ENCODE measurements at regions not wholly inside any gene's neighbourhood (a gene's known extent, or its start where the extent isn't known, plus 50 kb on each side); places are given as distances from the start of the nearest gene placed in this dataset.

DNA sequence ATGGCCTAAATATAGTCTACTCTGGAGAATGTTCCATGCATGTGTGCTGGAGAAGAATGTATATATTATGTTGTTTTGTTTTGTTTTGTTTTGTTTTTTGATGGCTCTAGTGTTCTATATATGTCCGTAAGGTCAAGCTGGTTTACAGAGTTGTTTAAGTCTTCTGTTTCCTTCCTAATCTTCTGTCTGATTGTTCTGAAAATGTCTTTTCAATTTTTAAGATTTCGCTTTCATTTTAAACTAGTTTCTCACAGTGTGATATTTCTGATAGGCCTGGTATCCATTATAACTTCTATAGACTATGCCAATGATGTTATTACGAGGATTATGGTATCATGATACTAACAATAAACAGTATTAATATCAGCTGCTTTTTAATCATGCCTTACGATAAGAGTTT, 1126.3 kb upstream of the SORCS1 start:
- DNase-seq = no peak

DNA sequence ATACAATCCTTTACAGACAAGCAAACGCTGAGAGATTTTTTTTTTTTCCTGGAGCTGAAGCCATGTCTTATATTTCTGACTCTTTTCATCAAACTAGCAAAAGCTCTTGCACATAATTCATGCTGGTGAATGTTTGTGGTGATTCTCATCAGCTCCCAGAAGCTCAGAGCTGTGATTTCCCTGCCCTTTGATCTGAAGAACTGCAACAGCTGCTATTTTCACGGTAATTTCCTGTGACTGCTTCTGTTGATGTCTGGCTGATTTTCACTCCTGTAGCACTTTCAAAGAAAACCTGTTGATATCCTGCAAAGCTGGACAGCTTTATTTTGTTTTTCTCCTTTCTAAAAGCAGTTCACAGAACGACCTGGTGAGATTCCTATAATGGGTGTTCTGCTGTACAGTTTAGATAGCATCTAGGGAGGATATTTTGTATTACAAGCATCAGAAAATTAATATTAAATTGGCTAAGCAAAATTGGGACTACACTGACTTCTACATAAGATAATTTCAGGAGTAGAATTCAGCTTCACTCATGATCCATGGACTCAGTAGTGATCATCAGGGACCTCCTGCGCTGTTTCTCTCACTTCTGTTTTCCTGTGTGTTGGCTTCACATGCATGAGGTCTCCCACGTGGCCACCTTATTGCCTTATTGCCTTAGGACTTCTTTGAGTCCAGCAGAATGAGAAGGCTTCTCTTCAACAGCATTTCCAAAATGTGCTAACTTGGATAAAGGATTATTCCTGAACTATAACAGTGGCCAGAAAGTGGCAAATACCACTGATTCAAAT, 1111.6 kb upstream of the SORCS1 start:
- peak; percentile 6 for DNase-seq

DNA sequence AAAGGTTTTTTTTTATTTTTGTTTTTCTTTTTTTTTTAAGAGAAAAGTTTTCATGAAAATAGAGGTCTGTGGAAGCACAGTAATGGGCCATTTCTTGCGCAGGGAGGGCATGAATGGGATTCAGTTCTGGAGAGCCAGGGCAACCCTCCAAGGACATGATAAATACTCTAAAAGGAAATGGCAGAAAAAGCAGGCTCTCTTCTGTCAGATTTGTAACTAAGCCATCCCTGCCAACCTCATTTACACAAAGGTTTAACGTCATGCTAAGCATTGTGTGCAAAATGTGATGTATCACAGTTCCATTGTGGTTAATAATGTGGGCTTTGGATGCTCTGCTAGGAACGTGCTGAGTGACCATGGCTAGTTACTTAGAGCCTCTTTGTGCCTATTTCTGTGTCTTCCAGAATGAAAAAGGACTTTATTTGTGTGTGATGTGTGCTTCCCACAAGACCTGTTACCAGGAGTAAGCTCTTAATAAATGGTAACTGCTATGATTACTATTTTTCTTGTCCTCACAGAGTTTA, 1095.9 kb upstream of the SORCS1 start:
- no peak for DNase-seq

DNA sequence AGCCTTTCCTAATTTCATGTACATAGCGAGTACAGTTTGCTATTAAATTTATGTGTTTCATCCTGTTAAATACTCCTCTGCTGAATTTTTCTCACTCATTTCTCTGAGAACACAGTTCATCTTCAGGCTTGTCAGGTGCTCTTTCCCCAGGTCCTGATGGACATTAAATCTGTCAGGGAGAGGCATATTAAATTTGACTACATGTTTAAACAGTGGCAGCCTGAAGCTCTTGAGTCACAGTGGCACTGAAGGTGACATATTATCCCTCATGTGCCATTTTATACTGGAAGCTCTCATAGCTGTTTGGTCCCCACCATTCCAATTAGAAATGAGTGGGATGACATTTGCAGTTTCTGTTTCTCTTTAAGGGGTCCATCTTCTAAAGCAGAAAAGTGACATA, 1089.6 kb upstream of the SORCS1 start:
- DNase-seq = no peak

DNA sequence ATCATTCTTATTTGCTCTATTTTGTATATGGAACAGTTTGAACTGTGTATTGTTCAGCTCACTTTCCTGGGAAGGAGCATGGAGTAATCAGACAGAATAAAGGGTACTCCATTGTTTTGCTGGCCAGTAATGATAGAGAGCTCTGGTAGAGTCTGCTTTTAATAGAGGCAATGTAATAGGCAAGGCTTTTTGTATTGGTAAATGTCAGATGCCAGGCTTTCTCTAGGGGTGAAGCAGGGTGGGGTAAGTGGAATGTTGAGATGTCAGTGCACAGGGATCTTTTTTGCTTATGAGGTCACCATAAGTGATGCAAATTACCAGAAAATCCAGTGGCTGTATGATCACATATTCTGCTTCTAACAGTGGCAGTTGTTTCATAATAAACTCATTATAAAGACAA, 1088.3 kb upstream of the SORCS1 start:
- no peak for DNase-seq

DNA sequence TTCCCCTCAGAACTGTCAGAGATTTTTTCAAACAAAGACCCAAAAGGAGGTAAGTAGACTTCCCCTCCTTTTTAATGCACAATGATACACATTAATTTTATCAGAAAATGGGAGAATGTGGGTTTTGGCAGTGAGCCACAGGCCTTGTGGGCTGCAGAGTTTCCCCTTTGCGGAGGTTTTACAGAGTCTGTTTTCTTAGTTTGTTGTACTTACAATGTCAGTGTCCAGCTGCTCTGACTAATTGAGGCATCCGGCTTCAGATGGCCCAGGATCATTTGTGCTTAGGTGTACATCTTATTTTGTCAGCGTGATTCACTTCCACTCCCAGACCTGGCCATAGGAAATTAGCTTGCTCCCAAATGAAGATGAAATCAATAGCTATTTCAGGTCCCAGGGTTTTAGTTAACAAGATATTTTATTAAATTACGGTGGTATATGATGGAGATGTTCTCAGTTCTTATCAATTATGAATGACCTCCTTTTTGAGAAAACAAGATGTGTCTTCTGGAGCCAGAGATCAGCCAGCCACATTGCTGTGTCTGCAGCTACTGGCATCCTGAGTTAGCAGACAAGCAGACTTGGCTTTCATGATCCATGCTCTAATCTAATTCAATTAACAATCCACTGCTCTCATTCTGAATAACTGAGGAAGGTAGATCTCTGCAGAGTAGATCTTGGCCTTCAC, 1086.6 kb upstream of the SORCS1 start:
- no peak for DNase-seq

DNA sequence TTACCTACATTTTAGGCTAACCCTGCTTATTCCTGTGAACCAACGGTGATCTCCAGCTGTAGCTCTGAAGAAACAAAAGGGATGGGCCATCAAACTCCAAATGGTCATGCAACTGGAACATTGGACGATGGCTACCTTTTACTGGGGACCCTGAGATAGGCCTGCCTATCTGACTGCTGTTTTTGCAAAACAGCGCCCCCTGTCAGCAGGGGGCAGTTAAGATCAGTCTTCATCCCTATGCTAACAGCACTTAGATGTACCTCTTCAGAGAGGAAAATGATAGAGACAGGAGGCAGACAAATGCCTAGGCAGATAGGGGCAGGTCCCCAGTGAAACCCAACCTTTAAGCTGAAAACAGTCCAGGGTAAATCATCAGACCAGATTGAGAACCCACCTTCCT, 1085.4 kb upstream of the SORCS1 start:
- no peak for DNase-seq

DNA sequence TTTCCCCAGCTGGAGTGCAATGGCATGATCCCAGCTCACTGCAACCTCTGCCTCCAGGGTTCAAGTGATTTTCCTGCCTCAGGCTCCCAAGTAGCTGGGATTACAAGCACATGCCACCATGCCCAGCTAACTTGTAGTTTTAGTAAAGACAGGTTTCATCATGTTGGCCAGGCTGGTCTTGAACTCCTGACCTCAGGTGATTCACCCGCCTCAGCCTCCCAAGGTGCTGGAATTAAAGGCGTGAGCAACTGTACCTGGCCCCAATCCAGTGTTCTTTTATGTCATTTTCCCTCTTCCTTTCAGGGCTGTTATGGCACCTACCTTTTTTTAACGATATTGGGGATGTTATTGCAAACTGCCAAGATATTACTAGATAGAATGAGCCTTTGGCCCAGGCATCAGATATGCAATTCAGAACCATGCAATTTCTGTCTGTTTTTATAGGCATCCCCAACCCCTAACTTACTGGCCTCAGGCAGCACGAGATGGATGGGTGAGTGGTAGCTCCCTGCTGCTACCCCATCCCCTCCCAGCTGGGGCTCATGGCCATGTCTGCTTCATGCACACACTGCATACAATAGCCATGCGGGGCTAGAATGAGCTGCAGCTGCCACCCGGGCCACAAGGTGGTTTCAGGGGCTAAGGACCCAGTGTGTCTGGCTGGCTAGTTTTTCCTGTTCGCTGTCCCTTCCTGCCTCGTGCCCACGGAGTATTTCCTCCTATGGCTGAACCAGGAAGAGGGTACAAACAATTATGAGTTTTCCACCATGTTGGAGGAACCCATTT, 1080.1 kb upstream of the SORCS1 start:
- DNase-seq = no peak

DNA sequence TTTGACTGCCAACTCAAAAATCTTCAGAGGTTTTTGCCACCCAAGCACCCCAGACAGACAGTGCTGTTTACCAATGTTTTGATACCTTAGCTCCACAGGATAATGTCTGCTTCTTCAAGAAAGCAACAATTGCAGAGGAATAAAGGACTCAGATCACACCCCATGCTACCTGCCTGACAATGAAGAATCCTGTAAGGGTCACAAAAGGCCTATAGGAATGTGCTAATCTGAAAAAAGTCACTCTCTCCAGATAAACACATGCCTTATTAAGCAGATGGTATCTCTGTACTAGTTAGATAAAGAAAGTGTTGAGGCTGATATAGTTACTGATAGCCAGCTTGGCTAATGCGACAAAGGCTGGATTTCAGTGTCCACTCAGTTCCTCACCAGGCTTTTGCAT, 1076.7 kb upstream of the SORCS1 start:
- no peak for DNase-seq

DNA sequence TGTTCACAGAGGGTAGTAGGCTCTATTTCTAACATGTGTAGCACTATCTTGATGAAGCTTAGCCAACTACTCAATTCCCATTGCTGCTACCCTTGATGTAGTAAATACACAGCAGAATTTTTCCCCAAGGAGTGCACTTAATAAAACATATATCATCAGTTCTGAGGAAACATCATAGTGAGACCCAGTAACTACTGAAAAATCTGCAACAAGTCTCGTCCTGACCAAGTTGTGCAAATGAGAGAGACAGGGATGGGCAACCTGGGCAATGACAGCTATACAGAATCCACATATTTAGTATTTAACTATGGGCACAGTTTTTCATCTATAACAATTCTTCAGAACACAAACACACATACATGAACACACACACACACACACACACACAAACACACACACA, 1073.8 kb upstream of the SORCS1 start:
- no peak for DNase-seq

DNA sequence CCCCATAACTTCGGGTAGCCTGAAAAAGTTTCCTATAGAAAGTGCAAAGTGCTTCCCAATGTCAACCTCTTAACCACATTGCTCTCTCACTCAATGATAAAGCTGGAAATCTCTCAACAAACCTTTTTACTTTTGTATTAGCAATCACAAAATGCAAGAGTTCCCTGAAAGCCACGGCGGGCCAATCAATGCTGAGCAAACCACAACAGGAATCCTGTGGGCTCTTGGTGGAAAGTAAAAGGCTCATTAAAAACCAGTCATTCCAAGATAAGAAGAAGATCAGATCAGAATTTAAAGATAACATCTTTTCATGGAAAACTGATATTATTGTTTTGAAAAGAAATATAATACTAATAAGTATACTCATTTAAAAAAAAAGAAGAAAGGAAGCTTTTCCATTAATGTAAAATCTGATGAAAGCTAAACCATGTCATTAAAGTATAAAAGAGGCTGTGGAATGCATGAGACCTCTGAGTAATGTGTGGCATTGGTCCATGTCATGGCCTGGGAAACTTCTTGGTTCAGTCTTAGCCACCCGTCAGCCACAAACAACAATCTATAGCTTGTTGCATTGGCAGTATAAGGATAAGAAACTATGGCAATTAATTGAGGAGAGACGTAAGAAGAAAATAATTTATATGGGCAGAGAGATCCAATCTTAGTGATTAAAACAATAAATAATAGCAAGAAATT, 1066.1 kb upstream of the SORCS1 start:
- no peak for DNase-seq

DNA sequence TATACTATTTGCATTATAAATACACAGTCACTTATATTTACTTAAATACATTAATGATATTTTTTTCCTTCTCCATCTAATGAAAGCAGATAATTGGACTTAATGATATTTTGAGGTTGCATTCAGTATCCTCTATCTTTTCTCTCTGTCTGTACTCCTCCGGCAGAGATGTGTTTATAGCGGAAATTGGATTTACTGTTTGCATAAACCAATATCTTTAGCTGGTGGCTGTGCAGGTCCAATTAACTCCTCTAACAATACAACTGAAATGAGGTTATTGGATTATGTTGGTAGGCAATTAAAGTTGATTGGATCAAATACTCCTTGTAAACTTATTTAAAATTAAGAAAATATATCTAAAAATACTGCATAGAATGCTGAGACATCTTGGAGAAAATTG, 1044.2 kb upstream of the SORCS1 start:
- DNase-seq = no peak

DNA sequence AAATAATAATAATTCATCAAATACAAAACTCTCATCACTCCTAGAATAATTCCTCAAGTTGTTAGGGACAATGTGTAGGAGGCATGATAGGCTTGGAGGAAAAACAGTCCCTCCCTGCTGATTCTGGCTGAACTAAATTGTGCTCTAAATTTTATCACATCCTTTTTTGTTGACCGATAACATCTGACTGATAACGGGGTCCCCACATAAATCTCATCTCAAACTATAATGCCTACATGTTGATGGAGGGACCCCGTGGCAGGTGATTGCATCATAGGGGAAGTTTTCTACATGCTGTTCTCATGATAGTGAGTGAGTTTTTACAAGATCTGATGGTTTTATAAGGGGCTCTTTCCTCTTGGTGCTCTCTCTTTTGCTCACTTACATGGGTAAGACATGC, 1043.5 kb upstream of the SORCS1 start:
- no peak for DNase-seq

DNA sequence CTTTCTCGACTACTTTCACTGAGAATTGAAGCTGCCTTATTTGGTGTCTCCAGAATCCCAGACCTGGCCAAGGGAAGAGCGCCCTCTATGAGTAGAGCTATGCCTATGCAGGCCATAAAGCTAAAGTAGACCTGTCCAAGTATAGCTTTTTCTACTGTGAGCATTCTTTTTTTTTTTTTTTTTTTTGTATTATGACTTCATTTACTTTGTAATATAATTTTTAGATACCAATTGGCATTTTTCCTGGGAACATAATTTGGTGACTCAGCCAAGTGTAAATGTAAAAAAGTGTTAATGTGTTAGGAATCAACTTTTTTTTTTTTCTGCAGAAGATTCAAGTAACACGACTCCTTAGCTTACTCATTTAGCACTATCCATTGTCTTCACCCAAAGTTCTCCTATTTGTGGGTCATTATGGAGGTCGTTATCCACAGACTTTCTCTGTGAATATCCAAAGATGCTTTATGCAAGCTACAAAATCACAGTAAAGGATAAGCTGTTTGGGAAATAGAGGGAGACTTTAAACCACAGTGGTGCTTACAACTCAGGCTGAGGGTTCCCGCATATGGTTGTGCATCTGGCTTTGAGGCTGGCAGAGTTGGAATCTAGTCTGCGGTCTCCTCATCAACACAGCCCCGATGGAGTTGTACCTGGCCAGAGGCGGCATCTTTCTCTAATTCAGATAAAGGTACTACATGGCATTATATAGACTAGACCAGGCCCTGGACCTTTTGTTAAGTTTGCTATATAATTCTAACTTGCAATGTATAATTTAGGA, 1040.2 kb upstream of the SORCS1 start:
- DNase-seq = peak; percentile 67

DNA sequence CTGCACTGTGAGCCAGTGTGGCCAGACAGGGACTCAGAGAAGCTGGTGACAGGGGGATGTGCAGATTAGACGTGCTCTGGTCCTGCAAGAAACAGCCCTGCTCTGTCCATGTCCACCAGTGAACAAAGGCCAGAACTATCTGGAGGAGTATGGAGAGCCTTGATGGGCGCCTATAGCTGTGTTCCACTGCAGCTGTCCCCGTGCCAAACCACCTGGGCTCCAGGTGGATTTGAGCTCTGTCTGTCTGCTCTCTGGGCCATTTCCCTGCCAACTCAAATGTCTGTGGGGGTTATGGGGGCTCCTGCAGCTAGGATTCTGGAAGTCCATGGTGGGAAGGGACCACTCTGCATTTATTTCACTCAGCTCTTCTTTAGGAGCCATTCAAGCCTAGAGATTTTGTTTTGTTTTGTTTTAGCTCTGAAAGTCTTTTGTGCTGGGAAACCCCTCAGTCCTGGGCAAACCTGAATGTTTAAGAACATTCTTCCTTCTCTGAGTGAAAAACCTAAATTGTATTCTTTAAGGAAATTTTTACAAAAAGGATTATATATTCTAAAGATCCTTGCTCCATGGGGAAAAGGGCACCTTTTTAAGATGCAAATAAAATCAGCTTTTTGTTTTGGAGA, 1039.5 kb upstream of the SORCS1 start:
- no peak for DNase-seq

DNA sequence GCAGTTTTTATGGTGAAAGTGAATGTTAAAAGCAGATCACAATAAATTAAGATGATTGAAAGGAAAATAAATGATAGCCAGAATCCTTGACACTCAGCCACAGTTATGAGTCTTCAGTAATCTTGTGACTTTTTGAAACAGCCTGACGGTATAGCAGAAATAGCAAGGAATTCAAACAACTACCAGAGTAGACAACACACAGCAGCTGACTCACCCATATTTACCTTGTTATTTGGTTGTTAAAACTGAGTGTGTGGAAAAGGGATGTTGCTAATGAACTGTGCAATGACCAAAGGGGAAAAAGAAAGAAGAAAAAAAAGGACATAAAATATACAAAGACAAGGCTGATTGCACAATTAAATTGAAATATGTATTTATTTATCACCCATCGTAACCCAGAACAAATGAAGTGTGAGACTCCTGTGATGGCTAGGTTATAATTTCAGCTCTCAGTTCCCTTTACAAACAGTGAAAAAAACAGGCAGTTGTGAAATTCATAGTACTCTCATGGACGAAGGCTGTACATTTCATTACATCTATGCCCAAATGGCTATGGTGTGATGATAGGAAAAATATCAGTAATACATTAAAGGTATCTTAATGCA, 1023.0 kb upstream of the SORCS1 start:
- no peak for DNase-seq

DNA sequence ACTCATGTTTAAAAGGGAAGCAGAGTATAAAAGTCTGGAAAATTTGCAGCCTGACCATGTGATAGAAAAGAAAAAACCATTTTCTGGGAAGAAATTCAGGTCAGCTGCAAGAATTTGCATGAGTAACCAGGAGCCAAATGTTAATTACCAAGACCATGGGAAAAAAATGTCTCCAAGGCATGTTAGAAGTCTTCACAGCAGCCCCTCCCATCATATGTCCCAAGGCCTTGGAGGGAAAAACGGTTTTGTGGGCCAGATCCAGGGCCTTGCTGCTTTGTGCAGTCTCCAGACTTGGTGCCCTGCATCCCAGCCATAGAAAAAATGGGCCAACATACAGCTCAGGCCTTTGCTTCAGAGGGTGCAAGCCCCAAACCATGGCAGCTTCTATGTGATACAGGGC, 1019.6 kb upstream of the SORCS1 start:
- no peak for DNase-seq

DNA sequence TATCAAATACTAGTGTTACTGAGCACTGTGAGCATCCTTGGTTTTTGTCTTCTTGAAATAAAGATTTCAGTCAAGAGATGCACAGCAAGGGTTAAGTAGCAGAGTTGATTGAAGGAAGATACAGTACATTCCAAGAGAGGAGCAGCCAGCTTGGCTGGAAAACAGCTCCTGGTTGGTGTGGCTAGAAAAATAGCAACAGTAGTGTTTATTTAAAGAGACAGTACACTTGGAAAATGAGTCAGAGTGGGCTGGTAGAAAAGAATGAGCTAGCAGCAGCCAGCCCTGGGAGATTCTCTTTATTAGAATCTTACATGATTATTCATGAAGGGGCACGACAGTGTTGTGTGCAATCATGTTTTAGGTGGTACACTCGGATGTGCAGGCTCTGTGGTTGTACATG, 1016.4 kb upstream of the SORCS1 start:
- no peak for DNase-seq

DNA sequence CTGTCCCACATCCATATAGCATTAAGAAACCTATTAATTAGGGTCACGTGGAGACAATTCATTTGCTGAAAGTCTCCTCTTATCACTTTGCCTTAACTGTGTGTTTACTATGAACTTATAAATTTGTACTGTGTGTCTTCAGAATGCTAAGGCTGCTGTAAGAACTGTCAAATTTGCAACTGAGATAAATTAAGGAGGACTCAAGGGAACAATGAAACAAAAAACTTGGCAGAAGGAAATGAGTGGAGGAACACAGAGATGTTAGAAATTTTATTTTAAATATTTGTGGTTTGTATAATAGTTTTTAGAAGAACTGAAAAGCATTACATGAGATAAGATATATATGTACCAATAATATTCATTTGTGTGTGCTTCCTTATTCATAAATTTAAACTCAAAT, 1005.3 kb upstream of the SORCS1 start:
- no peak for DNase-seq

DNA sequence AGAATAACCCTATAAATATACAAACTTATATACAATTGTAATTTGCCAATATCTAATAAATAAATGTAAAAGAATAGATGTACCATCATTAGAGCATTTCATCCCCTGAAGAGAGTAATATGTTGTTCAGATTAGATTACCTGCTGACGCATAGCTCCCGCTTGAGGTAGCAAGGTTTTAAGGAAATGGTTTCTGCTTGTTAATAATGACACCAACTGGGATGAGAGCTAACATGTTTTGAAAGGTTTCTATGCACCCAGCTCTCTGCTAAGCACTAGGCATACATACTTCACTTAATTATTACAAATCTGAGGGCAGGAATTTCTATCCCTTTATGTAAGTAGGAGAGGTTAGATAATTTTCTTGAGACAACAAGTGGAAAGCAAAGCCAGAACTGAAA, 1003.3 kb upstream of the SORCS1 start:
- DNase-seq = no peak

DNA sequence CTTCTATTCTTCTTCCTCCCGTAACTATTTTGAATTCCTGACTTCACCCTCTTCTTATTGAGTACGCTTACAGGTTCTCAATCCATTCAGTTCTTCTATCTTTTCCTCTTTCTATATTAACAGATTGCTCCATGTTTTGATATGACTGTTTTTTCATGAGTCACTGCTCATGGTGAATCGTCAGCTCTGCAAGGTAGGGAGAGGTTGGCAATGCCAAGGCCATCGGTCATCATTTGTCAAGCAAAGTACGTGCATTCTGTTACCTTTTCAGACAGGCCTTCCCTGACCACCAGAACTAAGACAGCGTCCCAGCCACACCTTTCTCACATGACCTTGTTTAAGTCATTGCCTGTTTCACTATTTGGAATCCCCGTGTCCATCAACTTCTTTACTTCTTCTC, 1001.9 kb upstream of the SORCS1 start:
- no peak for DNase-seq

Measured in eye (tissue), 1 donor.